Lower lobe of right lung (tissue), 2 donors: ENCODE measurements at regions not wholly inside any gene's neighbourhood (a gene's known extent, or its start where the extent isn't known, plus 50 kb on each side); places are given as distances from the start of the nearest gene placed in this dataset.

Experiments used
- ATAC-seq, 2 donors: fragments of 200-7000 bp; cut with Tn5 transposase; one replicate each; pipeline ENCODE4 v1.9.1; 2020 to 2022; ENCODE audit warnings: mild to moderate bottlenecking in 2 of 2, moderate library complexity in 2 of 2
- DNase-seq: peaks from one replicate; pipeline ENCODE4 v3.0.0-alpha.2; 2020
- H3K27ac ChIP-seq: fragments of 200-600 bp; one replicate; pipeline ENCODE4 v1.8.0; 2022
- H3K27me3 ChIP-seq: fragments of 200-600 bp; one replicate; pipeline ENCODE4 v1.8.0; 2022; ENCODE audit warnings: low read depth
- H3K36me3 ChIP-seq: fragments of 200-600 bp; one replicate; pipeline ENCODE4 v1.8.0; 2022; ENCODE audit warnings: mild to moderate bottlenecking
- H3K4me1 ChIP-seq: fragments of 200-600 bp; one replicate; pipeline ENCODE4 v1.8.0; 2022
- H3K4me3 ChIP-seq: fragments of 200-600 bp; one replicate; pipeline ENCODE4 v1.8.0; 2022; ENCODE audit warnings: mild to moderate bottlenecking
- H3K9me3 ChIP-seq: fragments of 200-600 bp; one replicate; pipeline ENCODE4 v1.8.0; 2022
- CTCF ChIP-seq: fragments of 200-600 bp; IDR thresholded peaks from one replicate; pipeline ENCODE4 v1.8.0; 2022; ENCODE audit warnings: antibody characterized with exemption, mild to moderate bottlenecking
- intact Hi-C: fragments of 100-400 bp; cut with DNase I; formaldehyde crosslinking; loops from one replicate; pipeline ENCODE4 v1.11.0; 2022
- donor health status: DM: no; HTN: yes; CAD: no; lungs with severe emphysema.

GRCh38 chr11:28951191-28951590 is 843.0 kb downstream of the METTL15 start:
- Histone ChIP-seq H3K36me3 (no peaks in the 10 kb centered on the region), H3K9me3 (no peaks in the 10 kb centered on the region), H3K4me1 (no peaks in the 10 kb centered on the region), H3K27me3 (no peaks in the 10 kb centered on the region), H3K4me3 (no peak overlapping the region), H3K27ac (no peak overlapping the region)
- no peak for DNase-seq
- intact Hi-C loops: no loop called here
- no peak for TF ChIP-seq CTCF
- ATAC-seq: no peak

GRCh38 chr11:28939381-28939780 is 831.2 kb downstream of the METTL15 start:
- TF ChIP-seq CTCF: no peak
- no peak overlapping the region for H3K27ac ChIP-seq
- H3K9me3 ChIP-seq: no peaks in the 10 kb centered on the region
- intact Hi-C loops: no loop called here
- DNase-seq: no peak
- H3K4me1 ChIP-seq: no peaks in the 10 kb centered on the region
- no peaks in the 10 kb centered on the region for H3K27me3 ChIP-seq
- no peak overlapping the region for H3K4me3 ChIP-seq
- H3K36me3 ChIP-seq: no peaks in the 10 kb centered on the region
- ATAC-seq: no peak

- intact Hi-C loops: no loop called here
- Histone ChIP-seq H3K27me3 (no peaks in the 10 kb centered on the region), H3K9me3 (no peaks in the 10 kb centered on the region), H3K27ac (no peak overlapping the region), H3K4me3 (no peak overlapping the region), H3K36me3 (no peaks in the 10 kb centered on the region), H3K4me1 (no peaks in the 10 kb centered on the region)
- ATAC-seq (no peak), DNase-seq (no peak)
- TF ChIP-seq CTCF: no peak
Observed at GRCh38 chr11:28938091-28938490, 829.9 kb downstream of the METTL15 start.

- no peak for TF ChIP-seq CTCF
Observed at GRCh38 chr11:28932940-28933339, 824.8 kb downstream of the METTL15 start.

GRCh38 chr11:28924004-28924403 is 815.8 kb downstream of the METTL15 start:
- no peak overlapping the region for H3K27ac ChIP-seq
- intact Hi-C loops: no loop called here
- H3K4me1 ChIP-seq: no peaks in the 10 kb centered on the region
- DNase-seq: no peak
- H3K36me3 ChIP-seq: no peaks in the 10 kb centered on the region
- ATAC-seq: no peak
- no peaks in the 10 kb centered on the region for H3K27me3 ChIP-seq
- TF ChIP-seq CTCF: no peak
- H3K9me3 ChIP-seq: no peaks in the 10 kb centered on the region
- no peak overlapping the region for H3K4me3 ChIP-seq

More at GRCh38 chr11:28932940-28933339, 824.8 kb downstream of the METTL15 start:
- H3K9me3 ChIP-seq: peaks cover 10% of the 10 kb centered on the region
- no peaks in the 10 kb centered on the region for H3K27me3 ChIP-seq
- H3K4me1 ChIP-seq: no peaks in the 10 kb centered on the region
- H3K4me3 ChIP-seq: no peak overlapping the region
- H3K27ac ChIP-seq: no peak overlapping the region
- intact Hi-C loops: no loop called here
- DNase-seq: no peak
- no peaks in the 10 kb centered on the region for H3K36me3 ChIP-seq
- ATAC-seq: no peak

GRCh38 chr11:28922386-28922981 is 814.3 kb downstream of the METTL15 start:
- H3K4me3 ChIP-seq: no peak overlapping the region
- TF ChIP-seq CTCF: no peak
- H3K27ac ChIP-seq: no peak overlapping the region
- intact Hi-C loops: no loop called here
- no peaks in the 10 kb centered on the region for H3K4me1 ChIP-seq
- DNase-seq: no peak
- no peaks in the 10 kb centered on the region for H3K36me3 ChIP-seq
- ATAC-seq: no peak
- H3K9me3 ChIP-seq: no peaks in the 10 kb centered on the region
- H3K27me3 ChIP-seq: no peaks in the 10 kb centered on the region
